Head of caudate nucleus (tissue), 42 donors: ENCODE measurements at regions not wholly inside any gene's neighbourhood (a gene's known extent, or its start where the extent isn't known, plus 50 kb on each side); places are given as distances from the start of the nearest gene placed in this dataset.
A peak's percentile ranks its signal among the peaks of the same experiment; 100 is the strongest.

Source experiments
- DNase-seq, 42 donors: peaks; one replicate each; pipeline versions ENCODE4 v3.0.0 to v3.0.0-alpha.2; 2020 to 2021; ENCODE audit warnings: mixed read lengths in 7 of 42
- intact Hi-C: fragments of 100-400 bp; cut with DNase I; formaldehyde crosslinking; loops from one replicate; pipeline ENCODE4 v1.15.0; 2022

DNA sequence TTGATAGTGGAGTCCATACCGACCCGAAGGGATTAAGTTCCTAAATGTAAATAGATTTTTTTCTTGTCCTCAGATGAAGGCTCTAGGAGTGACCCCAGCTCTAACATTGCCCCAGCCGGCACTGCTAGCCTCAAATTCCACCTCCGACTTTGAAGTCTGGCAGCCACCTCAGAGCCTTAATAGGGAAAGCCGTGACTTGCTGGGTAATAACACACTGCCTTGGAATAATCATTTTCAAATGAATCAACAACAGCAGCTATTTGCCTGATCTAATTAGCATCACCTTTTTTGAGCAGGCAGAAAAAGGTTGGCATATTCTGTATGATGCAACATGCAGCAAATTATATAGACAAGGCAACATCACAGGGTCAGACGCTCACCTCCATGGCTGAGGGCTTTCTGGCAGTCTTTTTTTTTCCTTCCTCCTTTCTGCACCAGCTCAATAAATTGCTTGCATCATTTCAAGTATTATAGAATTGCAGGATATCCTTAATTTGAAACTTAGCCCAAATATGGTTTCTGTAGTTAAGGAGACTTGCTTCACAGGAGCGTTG is 276.5 kb upstream of the ATP5MC3 start:
- DNase-seq = no peak
- intact Hi-C loops = no loop called here

DNA sequence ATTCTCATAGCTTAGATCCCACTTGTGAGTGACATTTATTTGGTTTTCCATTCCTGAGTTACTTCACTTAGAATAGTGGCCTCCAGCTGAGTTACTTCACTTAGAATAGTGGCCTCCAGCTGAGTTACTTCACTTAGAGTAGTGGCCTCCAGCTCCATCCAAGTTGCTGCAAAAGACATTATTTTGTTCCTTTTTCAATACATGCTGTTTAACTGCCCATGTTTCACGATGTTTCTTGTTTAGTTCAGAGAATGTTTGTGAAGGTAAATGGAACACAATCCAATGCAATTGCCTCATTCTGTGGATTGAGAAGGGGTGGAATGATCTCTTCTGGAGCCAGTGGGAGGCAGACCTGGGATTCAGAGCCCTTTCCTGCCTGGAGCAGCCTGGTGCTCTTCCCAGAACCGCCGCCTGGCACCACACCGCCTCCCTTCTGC is 273.5 kb upstream of the ATP5MC3 start:
- intact Hi-C loops = no loop called here
- no peak for DNase-seq

GRCh38 chr2:175450029-175450760 is 268.7 kb upstream of the ATP5MC3 start:
- intact Hi-C loops = no loop called here
- DNase-seq = no peak

DNA sequence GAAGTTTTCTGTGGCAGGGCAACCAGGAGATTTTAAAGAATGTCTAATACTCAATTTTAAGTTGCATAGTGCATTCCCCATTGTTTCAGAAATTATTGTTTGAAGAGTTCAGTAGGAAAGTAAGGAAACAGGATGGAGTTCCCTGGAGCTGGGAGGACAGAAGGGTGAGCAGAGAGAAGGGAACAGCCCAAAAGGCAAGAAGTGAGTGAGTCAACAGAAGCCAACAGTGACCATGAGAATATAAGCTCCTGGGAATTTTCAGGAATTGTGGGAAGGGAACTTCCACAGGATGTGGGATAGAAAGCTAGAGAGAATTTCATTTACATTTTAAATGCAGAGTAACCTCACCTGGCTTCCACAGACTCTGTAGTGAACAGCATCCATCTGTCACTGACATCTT is 268.1 kb upstream of the ATP5MC3 start:
- no peak for DNase-seq
- intact Hi-C loops = no loop called here

DNA sequence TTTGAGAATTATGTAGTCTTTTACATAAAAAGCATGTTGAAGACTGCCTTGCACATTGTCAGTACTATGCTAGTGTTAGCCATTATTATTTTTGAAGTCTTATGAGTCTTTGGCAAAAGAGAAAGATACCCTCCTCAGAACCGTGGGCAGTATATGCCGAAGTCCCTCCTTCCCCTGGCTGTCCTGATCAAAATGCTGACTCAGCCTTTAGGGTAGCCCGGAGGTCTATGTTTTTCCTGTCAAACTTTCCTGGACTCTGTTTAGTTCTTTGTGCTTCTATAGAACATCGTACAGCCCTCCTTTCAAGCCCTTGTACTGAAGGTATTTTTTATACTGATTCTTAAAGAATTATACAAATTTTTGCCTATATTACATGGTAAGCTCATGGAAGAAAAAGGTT is 264.7 kb upstream of the ATP5MC3 start:
- intact Hi-C loops = no loop called here
- no peak for DNase-seq

DNA sequence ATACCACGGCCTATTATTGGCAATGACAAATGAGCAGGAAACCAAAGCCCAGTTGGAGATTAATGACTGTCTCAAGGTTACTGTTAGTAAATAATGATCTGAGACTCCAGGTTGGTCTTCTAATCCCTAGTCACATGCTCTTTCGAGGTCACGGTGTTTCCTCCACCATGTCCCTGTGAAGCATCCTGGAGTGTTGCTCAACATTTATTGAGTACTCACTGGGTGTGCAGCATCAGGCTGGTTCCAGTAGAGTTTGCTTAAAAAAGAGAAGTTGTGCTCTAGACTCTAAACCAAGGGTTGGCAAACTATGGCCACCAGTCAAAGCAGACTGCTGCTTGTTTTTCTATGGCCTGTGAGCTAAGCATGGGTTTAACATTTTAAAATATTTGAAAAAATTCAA is 263.8 kb upstream of the ATP5MC3 start:
- no peak for DNase-seq
- intact Hi-C loops = no loop called here

DNA sequence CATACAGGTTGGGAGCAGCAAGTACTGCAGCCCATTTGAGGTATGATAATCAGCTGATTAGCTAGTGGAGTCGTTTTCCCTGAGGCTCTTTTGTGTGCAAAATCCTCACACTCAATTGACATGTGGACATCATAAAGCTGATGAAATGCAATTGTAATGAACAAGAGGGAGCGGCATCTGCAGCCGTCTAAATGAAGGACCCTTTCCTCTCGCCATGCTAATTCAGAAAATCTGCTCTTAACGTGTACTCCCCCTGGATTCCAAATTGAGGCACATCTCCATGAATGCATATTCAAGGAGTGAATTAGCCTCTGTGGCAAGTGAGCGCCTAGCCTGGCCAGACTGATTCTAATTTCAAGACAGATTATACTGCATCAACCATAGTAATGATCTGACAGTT is 260.9 kb upstream of the ATP5MC3 start:
- no peak for DNase-seq
- intact Hi-C loops = no loop called here

- intact Hi-C loops = no loop called here
- DNase-seq = no peak
These were observed 259.8 kb upstream of the ATP5MC3 start for GRCh38 chr2:175441181-175441761.

DNA sequence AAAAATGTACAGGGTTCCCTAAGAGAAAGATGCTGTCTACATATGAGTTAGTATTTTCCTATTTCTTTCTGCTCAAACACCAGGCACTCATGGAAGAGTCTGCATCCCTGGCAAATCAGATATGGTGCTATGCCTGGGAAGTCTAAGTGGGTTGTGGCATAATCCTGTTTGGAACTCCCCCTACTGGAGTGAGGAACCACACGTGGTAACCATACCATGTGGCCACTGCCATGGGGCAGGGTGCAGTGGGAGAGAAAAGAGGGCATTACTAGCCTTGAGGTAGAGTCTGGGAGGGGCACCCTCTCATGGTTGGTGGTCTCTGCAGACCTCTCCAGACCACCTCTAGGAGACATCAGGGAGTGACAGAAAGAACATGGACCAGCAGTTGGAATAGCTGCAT is 257.9 kb upstream of the ATP5MC3 start:
- intact Hi-C loops = no loop called here
- DNase-seq = no peak

DNA sequence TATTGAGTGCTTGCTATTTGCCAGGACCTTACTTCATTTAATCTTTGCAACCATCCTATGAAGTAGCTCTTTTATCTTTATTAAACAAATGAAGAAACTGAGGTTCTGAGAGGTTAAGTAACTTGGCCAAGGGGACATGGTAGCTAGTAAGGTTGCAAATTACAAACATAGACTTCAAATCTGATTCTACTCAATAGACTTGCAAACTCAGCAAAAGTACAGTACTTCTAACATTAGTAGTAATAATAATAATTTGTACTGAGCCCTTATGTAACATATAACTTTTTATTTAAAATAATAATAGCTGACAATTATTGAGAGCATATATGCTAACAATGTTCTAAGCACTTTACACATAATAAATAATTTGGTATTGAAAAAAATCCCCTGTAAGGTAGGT is 255.7 kb upstream of the ATP5MC3 start:
- DNase-seq = no peak
- intact Hi-C loops = no loop called here

- intact Hi-C loops = no loop called here
- DNase-seq = no peak
These were observed 254.6 kb upstream of the ATP5MC3 start for GRCh38 chr2:175436076-175436475.

DNA sequence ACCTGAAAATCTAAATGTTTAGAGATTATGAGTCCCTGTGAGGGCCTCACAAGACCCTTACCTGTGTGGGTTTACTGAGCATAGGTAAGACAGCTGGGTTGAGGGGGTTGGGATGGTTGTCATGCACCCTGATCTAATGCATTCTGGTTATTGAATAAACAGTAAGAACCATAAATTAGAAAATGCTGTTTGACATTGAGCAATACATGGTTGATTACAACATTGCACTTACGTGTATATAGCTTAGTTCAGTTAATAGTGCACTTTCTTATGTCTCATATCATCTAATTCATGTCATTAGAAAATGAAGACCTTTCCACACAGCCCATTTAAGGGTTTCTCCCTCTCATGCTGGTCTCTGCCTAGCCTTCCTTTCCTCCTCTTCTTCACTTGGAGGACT is 253.5 kb upstream of the ATP5MC3 start:
- DNase-seq = no peak
- intact Hi-C loops = no loop called here

GRCh38 chr2:175432793-175433192 is 251.3 kb upstream of the ATP5MC3 start:
- intact Hi-C loops = no loop called here
- DNase-seq = no peak

GRCh38 chr2:175432021-175432420 is 250.5 kb upstream of the ATP5MC3 start:
- peak in 38 of 42 donors; percentile 5 to 82 (median 38) for DNase-seq
- intact Hi-C loops = no loop called here

DNA sequence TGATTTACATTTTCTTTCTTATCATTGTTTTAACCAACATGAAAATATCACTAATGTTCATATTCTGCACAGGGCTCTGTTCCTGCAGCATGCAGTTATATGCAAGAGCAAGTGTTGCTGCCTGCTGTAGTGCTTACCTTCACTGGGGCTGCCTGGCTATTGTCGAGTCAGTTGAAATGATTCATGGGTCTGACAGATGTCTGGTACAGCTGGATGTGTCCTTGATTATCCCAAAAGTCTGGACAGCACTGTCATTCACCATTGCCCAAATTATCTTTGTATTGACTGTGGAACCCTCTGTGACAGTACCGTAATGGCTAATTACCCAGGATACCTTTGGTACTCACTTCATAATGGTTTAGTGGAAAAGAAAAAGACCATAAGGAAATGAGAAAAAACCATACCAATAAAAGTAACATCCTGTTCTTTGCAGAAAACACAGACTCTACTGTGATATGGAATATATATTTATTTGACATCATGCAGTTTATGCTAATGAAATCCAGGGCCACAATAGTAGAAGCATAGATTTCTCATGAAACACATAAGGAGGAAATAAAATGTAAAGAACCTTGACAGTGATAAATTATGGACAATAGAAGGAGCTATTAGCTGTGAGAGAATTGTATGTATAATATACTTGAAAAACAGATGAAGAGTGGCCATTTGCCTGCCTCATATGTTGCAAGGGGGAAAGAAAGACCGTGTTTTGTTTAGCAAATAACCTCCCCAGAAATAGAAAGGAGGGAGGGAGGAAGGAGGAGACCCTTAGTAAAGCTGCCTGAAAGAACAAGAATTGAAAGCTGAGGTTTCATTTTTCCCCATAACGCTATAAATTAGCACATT is 249.8 kb upstream of the ATP5MC3 start:
- DNase-seq = peak in 1 of 42 donors; percentile 4
- intact Hi-C loops = no loop called here

DNA sequence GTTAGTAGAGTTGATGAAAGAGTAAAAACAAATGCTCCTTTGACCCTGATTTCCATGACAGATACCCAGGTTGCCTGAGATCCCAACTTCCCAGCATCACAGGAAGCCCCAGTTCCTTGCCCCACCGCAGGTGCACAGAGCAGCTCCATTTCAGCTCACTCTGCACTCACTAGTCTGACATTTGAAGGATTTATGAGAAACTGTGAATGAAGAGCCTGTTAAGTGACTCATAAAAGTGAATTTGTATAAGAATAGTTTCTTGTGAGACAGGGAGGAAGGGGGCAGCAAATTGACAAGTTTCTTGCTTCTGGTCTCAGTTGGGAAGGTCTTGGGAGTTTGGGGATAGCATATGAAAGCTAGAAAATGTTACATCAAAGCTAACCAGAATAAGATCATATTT is 248.7 kb upstream of the ATP5MC3 start:
- no peak for DNase-seq
- intact Hi-C loops = no loop called here

GRCh38 chr2:175418224-175418835 is 236.8 kb upstream of the ATP5MC3 start:
- no peak for DNase-seq
- intact Hi-C loops = no loop called here

DNA sequence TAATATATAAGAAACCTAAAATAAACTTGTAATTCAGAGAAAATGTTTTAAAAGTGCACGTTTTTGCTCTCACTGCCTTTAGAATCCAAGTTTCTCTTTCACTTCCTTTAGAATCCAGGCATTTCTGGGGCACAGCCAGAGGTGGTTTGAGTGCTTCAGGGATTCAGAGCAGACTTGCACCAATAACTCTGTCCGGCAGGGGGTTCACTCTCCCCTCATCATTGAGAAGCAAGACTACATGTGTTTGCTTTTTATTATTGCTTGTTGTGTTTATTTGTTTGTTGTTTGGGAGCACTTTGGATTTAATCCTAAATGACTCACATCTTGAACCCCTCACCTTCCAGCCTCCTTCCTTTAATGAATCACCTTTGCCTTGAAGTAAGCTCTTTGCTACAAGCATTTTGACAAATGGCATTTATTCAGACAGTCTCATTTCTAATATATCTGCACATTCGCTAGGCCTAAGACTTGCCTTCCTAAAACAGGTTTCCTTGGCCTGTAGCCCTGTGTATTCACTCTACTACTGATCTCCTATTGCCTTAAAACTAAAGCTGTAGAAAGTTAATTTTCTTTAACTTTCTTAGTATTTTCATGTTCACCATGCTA is 233.5 kb upstream of the ATP5MC3 start:
- intact Hi-C loops = no loop called here
- DNase-seq = peak in 32 of 42 donors; percentile 4 to 60 (median 24)

DNA sequence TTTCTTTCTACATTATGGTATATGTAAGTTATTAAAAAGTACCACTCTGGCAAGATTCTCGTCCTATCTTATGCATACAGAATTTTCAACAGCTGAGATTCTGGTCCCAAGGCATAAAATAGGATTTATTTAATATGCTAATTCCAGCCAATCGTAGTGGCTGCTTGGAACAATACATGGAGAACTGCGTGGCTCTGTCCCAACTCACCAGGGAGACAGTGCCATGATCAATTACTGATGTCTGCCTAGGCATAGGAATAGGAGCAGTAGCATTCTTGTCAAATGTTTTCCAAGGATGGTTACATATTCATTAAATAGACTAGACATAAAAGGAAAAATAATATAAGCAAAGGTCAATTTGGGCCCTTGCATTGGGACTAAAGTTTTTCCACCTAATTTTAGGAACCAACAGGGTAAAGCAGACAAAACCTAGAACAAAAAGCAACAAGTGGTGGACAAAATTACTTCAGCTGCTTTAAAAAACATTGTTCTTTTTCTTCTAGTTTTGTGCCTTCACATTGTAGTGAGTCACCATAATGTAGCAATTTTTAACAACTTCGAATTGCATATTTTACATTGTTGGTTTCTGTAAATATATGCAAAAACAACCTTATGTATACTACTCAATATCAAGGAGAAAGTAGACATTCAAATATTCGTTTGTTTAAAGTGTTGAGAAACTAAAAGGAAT is 232.8 kb upstream of the ATP5MC3 start:
- no peak for DNase-seq
- intact Hi-C loops = no loop called here
